Glutamatergic neuron (in vitro differentiated cells): ENCODE measurements at regions not wholly inside any gene's neighbourhood (a gene's known extent, or its start where the extent isn't known, plus 50 kb on each side); places are given as distances from the start of the nearest gene placed in this dataset.
"Not testable (repeated sequence)": the region's sequence is repeated elsewhere in the genome, so short reads cannot be mapped to it uniquely, and the experiment has no call there.

ENCODE experiments used
- DNase-seq: peaks from one replicate; pipeline ENCODE4 v3.0.0; 2022
- H3K27ac Mint-ChIP-seq: one replicate; pipeline ENCODE4 v1.8.0; 2020; ENCODE audit warnings: mild to moderate bottlenecking, mixed read lengths, inconsistent platforms; ENCODE audit not compliant: unreplicated experiment
- H3K27me3 Mint-ChIP-seq: one replicate; pipeline ENCODE4 v1.8.0; 2020; ENCODE audit warnings: mild to moderate bottlenecking, moderate library complexity, mixed read lengths, inconsistent platforms; ENCODE audit not compliant: unreplicated experiment
- H3K36me3 Mint-ChIP-seq: one replicate; pipeline ENCODE4 v1.8.0; 2020; ENCODE audit warnings: mild to moderate bottlenecking, mixed read lengths, inconsistent platforms; ENCODE audit not compliant: unreplicated experiment
- H3K4me1 Mint-ChIP-seq: one replicate; pipeline ENCODE4 v1.8.0; 2020; ENCODE audit warnings: mild to moderate bottlenecking, low read depth, mixed read lengths, inconsistent platforms; ENCODE audit not compliant: unreplicated experiment
- H3K4me3 Mint-ChIP-seq: one replicate; pipeline ENCODE4 v1.8.0; 2020; ENCODE audit warnings: mild to moderate bottlenecking, mixed read lengths, inconsistent platforms; ENCODE audit not compliant: unreplicated experiment
- H3K9me3 Mint-ChIP-seq: one replicate; pipeline ENCODE4 v1.8.0; 2020; ENCODE audit warnings: mild to moderate bottlenecking, moderate library complexity, mixed read lengths, inconsistent platforms; ENCODE audit not compliant: unreplicated experiment
- TF ChIP-seq, protein P1 (sequence below): fragments of 200-600 bp; sonication (generic); IDR thresholded peaks from one replicate; pipeline ENCODE4 v1.5.0; 2021; ENCODE audit not compliant: partially characterized antibody, unreplicated experiment

DNA sequence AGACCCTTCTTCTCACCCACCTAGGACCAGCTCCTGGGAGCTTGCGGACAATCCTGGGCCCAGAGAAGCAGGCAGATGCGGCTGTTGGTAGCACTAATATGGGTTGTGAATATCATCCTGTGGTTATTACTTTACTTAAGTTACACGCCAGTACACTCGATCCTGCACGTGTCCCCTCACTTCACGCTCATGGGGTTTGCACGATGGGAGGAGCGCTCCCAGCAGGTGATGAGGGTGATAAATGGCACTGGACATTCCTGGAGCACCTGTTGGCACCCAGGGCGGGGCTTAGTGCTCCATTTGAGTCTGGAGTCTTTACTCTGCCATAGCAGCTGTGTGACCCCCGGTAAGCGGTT is 335.1 kb downstream of the PREX1 start:
- Mint-ChIP-seq H3K4me3 (no peak overlapping the region), H3K36me3 (no peaks in the 10 kb centered on the region), H3K27me3 (peaks cover 3% of the 10 kb centered on the region), H3K9me3 (peaks cover 2% of the 10 kb centered on the region), H3K4me1 (peaks cover 26% of the 10 kb centered on the region), H3K27ac (no peak overlapping the region)
- no peak for DNase-seq
- TF ChIP-seq, protein P1, sequence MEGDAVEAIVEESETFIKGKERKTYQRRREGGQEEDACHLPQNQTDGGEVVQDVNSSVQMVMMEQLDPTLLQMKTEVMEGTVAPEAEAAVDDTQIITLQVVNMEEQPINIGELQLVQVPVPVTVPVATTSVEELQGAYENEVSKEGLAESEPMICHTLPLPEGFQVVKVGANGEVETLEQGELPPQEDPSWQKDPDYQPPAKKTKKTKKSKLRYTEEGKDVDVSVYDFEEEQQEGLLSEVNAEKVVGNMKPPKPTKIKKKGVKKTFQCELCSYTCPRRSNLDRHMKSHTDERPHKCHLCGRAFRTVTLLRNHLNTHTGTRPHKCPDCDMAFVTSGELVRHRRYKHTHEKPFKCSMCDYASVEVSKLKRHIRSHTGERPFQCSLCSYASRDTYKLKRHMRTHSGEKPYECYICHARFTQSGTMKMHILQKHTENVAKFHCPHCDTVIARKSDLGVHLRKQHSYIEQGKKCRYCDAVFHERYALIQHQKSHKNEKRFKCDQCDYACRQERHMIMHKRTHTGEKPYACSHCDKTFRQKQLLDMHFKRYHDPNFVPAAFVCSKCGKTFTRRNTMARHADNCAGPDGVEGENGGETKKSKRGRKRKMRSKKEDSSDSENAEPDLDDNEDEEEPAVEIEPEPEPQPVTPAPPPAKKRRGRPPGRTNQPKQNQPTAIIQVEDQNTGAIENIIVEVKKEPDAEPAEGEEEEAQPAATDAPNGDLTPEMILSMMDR = no peak

- Mint-ChIP-seq H3K36me3 (no peaks in the 10 kb centered on the region), H3K4me1 (peaks cover 26% of the 10 kb centered on the region), H3K27me3 (peaks cover 3% of the 10 kb centered on the region), H3K27ac (peak overlapping the region; percentile 66), H3K4me3 (no peak overlapping the region), H3K9me3 (peaks cover 2% of the 10 kb centered on the region)
- TF ChIP-seq, protein P1 = no peak
- no peak for DNase-seq
Observed at GRCh38 chr20:48492015-48492714, 335.6 kb downstream of the PREX1 start.

DNA sequence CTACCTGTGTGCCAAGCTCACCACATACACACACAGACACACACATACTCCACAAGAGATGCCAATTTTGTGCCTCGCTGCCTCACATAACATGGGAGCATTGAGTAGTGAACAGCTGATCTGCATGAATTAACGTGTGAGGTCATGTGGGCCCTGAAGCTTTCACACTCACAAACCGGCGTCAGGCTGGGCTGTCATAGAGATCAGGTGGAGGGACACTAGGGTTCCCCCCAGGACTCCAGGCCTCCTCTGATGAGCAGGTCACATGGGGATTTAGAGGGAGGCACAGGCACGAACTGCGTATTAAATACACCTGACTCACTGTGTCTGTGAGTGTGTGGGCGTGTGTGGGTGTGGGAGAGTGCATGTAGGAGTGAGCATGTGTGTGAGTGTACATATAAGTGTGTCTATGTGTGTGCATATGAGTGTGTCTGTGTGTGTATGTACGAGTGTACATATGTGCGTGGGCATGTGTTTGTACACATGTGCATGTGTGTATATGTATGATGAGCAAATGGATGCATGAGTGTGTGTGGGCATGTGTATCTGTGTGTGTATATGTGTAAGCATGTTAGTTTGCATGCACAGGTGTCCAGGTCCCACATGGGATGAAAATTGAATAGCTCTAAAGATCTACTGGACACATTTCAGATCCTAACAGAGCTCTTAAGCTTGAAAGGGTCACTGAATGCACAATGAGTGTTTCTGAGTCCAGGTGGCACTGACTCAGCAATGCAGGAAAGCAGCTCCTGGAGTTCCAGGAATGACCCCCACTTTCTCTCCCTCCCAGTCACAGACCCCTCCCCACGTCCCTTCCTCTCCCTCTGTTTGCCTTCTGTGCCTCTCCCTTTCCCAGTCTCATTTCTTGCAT is 336.6 kb downstream of the PREX1 start:
- H3K36me3 Mint-ChIP-seq = no peaks in the 10 kb centered on the region
- no peak overlapping the region for H3K4me3 Mint-ChIP-seq
- peaks cover 28% of the 10 kb centered on the region for H3K4me1 Mint-ChIP-seq
- TF ChIP-seq, protein P1 = no peak
- no peak overlapping the region for H3K27ac Mint-ChIP-seq
- peaks cover 3% of the 10 kb centered on the region for H3K27me3 Mint-ChIP-seq
- H3K9me3 Mint-ChIP-seq = peaks cover 2% of the 10 kb centered on the region
- no peak for DNase-seq

- DNase-seq, H3K36me3 Mint-ChIP-seq: not testable (repeated sequence)
Observed at GRCh38 chr20:48490341-48490740, 337.5 kb downstream of the PREX1 start.

DNA sequence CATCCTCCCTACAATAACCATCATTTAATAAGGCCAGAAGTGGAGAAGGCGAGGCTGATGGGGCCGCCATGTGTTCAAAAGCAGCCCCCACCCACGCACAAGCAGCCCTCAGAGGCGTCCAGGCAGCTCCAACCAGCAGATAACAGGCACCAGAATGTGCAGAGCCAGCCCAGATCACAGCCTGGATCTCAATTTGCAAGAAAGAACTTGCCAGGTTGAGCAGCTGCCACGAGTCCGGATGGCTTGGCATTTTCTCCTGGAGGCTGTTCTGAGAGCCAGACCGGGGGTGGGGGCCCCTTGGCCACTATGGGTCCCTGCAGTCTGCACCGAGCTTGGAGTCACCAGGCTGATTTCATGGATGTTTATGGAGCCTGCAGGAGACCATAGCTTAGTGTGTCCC is 338.1 kb downstream of the PREX1 start:
- no peaks in the 10 kb centered on the region for H3K36me3 Mint-ChIP-seq
- no peak overlapping the region for H3K4me3 Mint-ChIP-seq
- peaks cover 3% of the 10 kb centered on the region for H3K27me3 Mint-ChIP-seq
- DNase-seq = no peak
- H3K9me3 Mint-ChIP-seq = peaks cover 2% of the 10 kb centered on the region
- peaks cover 31% of the 10 kb centered on the region for H3K4me1 Mint-ChIP-seq
- TF ChIP-seq, protein P1 = no peak
- no peak overlapping the region for H3K27ac Mint-ChIP-seq

More at GRCh38 chr20:48490341-48490740, 337.5 kb downstream of the PREX1 start:
- H3K4me3 Mint-ChIP-seq, H3K9me3 Mint-ChIP-seq, H3K27ac Mint-ChIP-seq, H3K27me3 Mint-ChIP-seq: not testable (repeated sequence)
- H3K4me1 Mint-ChIP-seq = peaks cover 31% of the 10 kb centered on the region
